NCI-H1092 (cell line): ENCODE measurements at regions not wholly inside any gene's neighbourhood (a gene's known extent, or its start where the extent isn't known, plus 50 kb on each side); places are given as distances from the start of the nearest gene placed in this dataset.
"Not testable (repeated sequence)": the region's sequence is repeated elsewhere in the genome, so short reads cannot be mapped to it uniquely, and the experiment has no call there.

Source experiments
- DNase-seq: peaks from one replicate; lab custom pipeline; 2025; lab: John Stamatoyannopoulos, UW

DNA sequence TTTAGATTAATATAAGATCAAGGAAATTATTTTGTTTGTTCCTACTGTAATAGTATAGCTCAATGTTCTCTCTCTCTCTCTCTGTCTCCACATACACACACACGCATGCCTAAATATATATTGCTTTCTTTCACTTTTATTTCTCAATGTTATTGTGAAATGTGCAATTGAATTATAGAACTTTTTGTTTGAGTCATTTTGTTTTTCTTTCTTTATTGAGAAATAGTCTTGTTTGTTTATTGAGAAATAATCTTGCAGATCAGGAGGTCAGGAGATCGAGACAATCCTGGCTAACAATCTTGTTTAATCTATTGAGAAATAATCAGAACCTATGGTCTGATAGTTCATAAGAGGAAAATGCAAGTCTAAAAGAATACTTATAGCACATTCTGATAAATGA lies 1581.3 kb downstream of the EFNB2 start:
- no peak for DNase-seq

GRCh38 chr13:104953588-104953987 lies 1581.9 kb downstream of the EFNB2 start:
- DNase-seq, result no peak

DNA sequence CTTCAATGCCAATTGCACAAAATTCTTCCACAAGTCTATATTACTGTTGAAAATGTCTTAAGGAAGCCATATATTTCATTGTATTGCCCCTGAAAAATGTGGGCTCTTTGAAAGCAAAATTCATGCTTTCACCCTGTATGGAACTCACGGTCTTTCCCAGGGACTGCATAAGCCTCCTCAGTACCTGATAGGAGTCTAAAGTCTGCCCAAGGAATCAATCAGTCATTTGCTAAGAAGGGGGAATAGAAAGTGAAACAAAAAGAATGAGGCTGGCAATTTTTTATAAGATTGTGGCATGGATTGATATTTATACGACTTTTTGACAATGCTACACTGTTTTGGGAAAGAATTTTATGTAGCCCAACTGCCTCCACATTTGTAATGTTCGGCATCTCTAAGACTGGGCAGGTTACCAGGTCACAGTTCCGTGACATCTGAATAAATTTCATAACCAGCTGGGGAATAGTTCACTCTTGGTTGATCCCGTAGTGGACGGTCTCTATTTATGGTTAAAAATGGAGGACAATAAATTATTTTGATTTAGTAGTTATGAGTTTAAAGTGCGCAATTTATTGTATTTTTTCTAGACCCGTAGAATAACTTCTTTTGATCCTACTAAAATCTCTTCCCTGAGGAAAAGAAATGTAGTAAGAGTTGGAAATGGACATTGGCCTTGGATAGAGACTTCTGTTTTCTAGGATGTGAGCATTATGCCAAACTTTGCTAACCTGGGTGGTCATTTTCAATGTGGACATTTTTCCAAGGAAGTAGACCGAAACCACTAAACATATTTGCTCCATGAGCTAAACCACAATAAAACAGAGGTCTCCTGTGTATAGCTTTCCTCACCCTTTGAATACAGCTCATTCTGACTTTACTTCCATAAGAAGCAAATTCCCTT lies 1585.4 kb downstream of the EFNB2 start:
- no peak for DNase-seq

GRCh38 chr13:104944176-104944575 lies 1591.3 kb downstream of the EFNB2 start:
- no peak for DNase-seq

DNA sequence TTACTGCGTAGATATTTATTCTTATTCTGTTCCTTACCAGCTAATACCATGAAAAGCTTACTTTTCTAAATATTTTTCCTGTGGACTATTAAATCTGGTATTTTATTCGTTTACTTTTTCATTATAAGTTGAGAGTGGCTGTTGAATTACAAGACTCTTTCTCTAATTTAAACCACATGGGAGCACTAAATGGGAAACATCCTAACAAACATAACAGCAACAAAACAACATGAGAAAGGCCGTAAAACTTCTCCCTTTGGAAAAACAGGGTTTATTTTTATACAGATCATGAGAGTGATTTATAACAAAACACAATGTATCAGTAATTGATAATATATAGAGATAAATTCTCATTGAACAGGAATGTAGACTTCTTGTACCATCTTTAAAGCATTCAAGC lies 1592.1 kb downstream of the EFNB2 start:
- DNase-seq, result no peak

DNA sequence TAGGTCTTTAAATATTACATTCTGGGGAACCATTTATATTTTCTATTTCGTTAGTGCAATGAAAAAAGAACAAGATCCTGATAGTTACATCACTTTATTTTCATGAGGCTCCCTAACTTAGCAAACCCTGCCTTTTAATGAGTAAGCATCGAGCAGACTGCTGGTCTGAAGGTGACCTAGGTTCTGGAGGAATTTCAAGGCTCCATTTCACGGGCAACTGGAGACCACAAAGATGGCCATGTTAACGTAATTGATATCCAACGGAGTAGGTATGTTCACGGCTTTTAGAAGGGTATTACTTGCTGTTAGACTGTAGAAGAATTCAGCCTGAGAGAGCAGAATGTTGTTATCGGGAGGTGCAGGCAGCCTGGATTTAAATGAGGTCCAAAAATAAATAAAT lies 1597.6 kb downstream of the EFNB2 start:
- DNase-seq, result no peak

GRCh38 chr13:104936304-104936703 lies 1599.2 kb downstream of the EFNB2 start:
- DNase-seq, result no peak

DNA sequence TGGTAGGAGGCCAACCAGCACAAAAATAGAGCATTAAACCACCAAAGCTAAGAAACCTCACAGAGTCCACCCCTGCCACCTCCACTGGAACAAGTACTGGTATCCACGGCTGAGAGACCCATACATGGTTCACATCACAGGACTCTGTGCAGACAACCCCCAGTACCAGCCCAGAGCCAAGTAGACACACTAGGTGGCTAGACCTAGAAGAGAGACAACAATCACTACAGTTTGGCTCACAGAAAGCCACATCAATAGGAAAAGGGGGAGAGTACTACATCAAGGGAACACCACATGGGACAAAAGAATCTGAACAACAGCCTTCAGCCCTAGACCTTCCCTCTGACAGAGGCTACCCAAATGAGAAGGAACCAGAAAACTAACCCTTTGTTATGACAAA lies 1614.9 kb downstream of the EFNB2 start:
- DNase-seq, result not testable (repeated sequence)

GRCh38 chr13:104920091-104920490 lies 1615.4 kb downstream of the EFNB2 start:
- no peak for DNase-seq

- DNase-seq, result no peak
These were observed 1635.2 kb downstream of the EFNB2 start for GRCh38 chr13:104900191-104900817.

- DNase-seq, result no peak
These were observed 1637.0 kb downstream of the EFNB2 start for GRCh38 chr13:104898484-104898883.

DNA sequence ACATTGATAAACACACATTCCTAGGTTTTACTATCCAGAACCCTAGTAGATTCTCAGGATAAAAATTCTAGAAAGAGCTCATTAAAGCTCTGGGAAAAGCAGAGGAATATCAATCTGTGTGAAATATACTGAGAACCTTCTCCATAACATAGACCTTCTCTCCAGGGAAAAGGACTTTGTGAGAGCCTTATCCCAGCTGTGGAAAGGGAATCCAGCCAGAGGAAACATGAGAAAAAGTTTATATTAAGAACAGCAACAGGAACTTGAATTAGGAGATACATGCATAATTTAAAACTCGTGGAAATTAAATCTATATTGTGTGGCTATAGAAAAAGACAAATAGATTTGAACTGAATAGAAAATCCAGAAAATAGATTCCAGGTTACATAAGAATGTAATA lies 1639.9 kb downstream of the EFNB2 start:
- no peak for DNase-seq

DNA sequence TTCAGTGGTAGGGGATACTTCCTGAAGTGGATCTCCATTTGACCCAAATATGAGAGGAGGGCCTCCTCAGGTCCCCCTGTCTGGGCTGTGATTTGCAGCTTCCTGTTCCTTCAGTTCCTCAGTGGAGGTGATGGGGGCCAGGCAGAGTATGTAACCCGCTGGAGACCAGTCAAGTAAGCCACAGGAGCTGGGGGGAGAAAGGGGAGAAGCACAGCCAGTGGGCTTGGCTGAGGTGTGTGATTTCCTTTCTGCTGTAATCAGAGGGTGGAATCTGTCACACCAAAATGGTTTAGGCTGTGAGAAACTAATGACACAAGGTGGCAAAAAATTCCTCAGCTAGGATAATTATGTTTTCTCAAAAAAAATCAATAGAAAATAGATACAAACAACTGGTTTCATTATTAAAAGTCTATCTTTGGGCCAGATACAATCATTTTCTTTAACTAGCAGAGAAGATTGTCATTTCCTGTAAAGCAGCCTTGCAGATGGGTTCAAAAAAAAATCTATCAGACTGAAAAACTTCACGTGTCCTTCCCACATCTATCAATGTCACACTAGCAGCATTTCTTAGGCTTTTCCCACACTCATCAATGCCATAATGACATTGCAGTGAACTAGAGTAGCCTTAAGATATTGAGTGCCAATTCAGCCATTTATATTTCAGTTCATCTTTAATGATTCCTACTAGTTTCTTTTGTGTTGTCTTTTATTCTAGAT lies 1660.3 kb downstream of the EFNB2 start:
- DNase-seq, result no peak

DNA sequence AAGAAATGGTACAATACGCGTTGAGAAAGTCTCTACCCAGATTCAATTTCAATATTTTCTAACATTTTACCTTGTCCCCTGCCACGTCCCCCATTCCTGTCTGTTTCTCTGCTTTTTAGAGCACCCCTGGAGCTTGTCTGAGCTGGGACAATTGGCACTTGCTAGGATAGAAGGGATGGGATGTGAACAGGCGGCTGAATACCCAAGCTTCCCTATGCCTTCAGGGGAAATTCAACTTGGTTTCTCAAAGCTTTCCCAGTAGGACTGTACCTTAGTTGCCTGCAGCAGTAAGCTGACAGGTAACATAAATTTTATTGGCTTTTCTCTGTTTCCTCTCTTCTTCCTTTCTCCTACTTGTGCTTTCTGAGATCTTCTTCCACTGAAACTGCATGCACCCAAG lies 1663.3 kb downstream of the EFNB2 start:
- DNase-seq, result no peak

GRCh38 chr13:104871456-104871855 lies 1664.0 kb downstream of the EFNB2 start:
- DNase-seq, result no peak

DNA sequence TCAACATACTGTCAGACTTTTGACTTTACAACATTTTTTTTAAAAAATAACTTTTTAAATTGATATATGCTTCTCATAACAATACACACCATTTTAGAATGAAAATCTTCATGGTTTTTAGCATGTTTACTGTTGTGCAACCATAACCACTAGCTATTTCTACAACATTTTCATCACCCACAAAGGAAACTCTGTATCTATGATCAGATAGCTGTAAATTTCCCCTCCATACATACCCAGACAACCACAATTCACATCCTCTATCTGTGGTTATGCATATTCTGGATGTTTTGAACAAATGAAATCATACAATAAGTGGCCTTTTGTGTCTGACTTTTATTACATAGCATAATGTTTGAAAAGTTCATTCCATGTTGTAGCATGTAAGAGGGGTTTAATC lies 1666.0 kb downstream of the EFNB2 start:
- no peak for DNase-seq

DNA sequence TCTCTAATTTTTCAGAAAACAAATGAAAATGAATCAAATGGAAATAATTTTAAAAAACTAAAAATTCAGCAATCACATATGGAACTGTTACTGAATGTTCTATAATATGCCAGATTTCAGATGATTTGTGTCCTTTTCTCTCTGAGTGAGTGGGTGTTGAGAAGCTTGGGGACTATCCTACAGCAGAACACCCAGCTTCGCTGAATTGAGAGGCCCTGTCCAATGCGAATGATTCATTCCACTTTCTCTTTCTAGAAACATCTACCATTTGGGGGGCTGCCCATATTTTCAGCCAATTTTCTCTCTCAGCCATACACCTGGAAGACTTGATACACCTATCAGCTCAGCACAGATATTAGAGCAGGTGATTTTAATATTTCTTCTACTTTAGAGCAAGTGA lies 1666.7 kb downstream of the EFNB2 start:
- no peak for DNase-seq

GRCh38 chr13:104855581-104855980 lies 1679.9 kb downstream of the EFNB2 start:
- DNase-seq, result no peak

GRCh38 chr13:104854698-104855097 lies 1680.8 kb downstream of the EFNB2 start:
- no peak for DNase-seq

- DNase-seq, result no peak
These were observed 1681.5 kb downstream of the EFNB2 start for GRCh38 chr13:104854007-104854406.

GRCh38 chr13:104847922-104848321 lies 1687.5 kb downstream of the EFNB2 start:
- DNase-seq, result no peak

DNA sequence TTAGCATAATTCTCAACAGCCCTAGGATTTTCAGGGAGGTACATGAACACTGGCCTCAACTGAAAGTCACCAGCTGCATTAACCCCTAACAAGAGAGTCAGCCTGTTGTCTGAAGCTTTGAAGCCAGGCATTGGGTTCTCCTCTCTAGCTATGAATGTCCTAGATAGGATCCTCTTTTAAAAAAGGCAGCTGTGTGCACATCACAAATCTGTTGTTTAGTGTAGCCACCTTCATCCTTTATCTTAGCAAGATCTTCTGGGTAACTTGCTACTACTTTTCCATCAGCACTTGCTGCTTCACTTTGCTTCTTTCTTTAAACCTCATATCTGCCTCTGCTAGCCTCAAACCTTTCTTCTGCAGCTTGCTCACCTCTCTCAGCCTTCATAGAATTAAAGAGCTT lies 1692.1 kb downstream of the EFNB2 start:
- no peak for DNase-seq

- no peak for DNase-seq
These were observed 1694.4 kb downstream of the EFNB2 start for GRCh38 chr13:104841110-104841509.
